ENCODE measurements at regions not wholly inside any gene's neighbourhood (a gene's known extent, or its start where the extent isn't known, plus 50 kb on each side); places are given as distances from the start of the nearest gene placed in this dataset.

- intact Hi-C loops (cut with micrococcal nuclease; ENCODE audit: unreplicated experiment) (no loop called here), in situ Hi-C loops (cut with HindIII; ENCODE audit: low pct_unique_long_range_greater_than_20kb, low sequenced_read_pairs) (no loop called here)
- BruUV-seq (replicated peaks), result no TSS peak
- Histone ChIP-seq H3K27me3 (ENCODE audit: control insufficient read depth, insufficient read depth, low read length) (peaks cover 3% of the 10 kb centered on the region; the same call in 1 of the 2 replicates), H3K9me3 (ENCODE audit: control insufficient read depth, insufficient read depth, low read depth, low read length) (no peaks in the 10 kb centered on the region), H3K27ac (ENCODE audit: low read length) (no peak overlapping the region), H3K4me3 (ENCODE audit: low read depth in 2 of 2, low read length in 2 of 2) (no peak overlapping the region), H3K4me1 (ENCODE audit: control insufficient read depth, insufficient read depth, low read length) (no peaks in the 10 kb centered on the region), H3K36me3 (ENCODE audit: control insufficient read depth, insufficient read depth, low read length) (no peaks in the 10 kb centered on the region)
- TF ChIP-seq POLR2AphosphoS5 (IDR thresholded peaks at IDR 0.05; ENCODE audit: low read depth, low read length) (no peak), SIN3A (IDR thresholded peaks at IDR 0.05; ENCODE audit: borderline replicate concordance, insufficient read depth, low read depth, low read length) (no peak), TCF7L2 (IDR thresholded peaks at IDR 0.05; ENCODE audit: low read depth, low read length) (no peak), CTCF (IDR thresholded peaks at IDR 0.05) (no peak), REST (IDR thresholded peaks at IDR 0.05; ENCODE audit: insufficient read depth in 1 of 2, low read depth in 2 of 2, low read length in 1 of 2) (no peak)
- ATAC-seq, result no peak
- DNase-seq (ENCODE audit: low read depth, low spot score), result no peak
- POLR2A ChIA-PET, result no interaction called here
- CTCF ChIA-PET, result interaction anchor here (0.5 kb wide), 1 partner anchor 295 kb away, joined by 4 read pairs; no protein-coding TSS in a partner anchor
Observed at GRCh38 chr11:46202696-46203391, 74.6 kb upstream of the CREB3L1 start.

- ChIA-PET POLR2A (no interaction called here), CTCF (no interaction called here)
- no peak overlapping the region for H3K4me3 ChIP-seq (ENCODE audit: low read depth in 2 of 2, low read length in 2 of 2)
- H3K4me1 ChIP-seq (ENCODE audit: control insufficient read depth, insufficient read depth, low read length), result no peaks in the 10 kb centered on the region
- H3K9me3 ChIP-seq (ENCODE audit: control insufficient read depth, insufficient read depth, low read depth, low read length), result no peaks in the 10 kb centered on the region
- DNase-seq (ENCODE audit: low read depth, low spot score) (no peak), ATAC-seq (no peak)
- TF ChIP-seq SIN3A (IDR thresholded peaks at IDR 0.05; ENCODE audit: borderline replicate concordance, insufficient read depth, low read depth, low read length) (no peak), POLR2AphosphoS5 (IDR thresholded peaks at IDR 0.05; ENCODE audit: low read depth, low read length) (no peak), REST (IDR thresholded peaks at IDR 0.05; ENCODE audit: insufficient read depth in 1 of 2, low read depth in 2 of 2, low read length in 1 of 2) (no peak), TCF7L2 (IDR thresholded peaks at IDR 0.05; ENCODE audit: low read depth, low read length) (no peak), CTCF (IDR thresholded peaks at IDR 0.05) (no peak)
- H3K27me3 ChIP-seq (ENCODE audit: control insufficient read depth, insufficient read depth, low read length), result peaks cover 3% of the 10 kb centered on the region; the same call in 1 of the 2 replicates
- intact Hi-C loops (cut with micrococcal nuclease; ENCODE audit: unreplicated experiment), result no loop called here
- in situ Hi-C loops (cut with HindIII; ENCODE audit: low pct_unique_long_range_greater_than_20kb, low sequenced_read_pairs), result no loop called here
- H3K27ac ChIP-seq (ENCODE audit: low read length), result no peak overlapping the region
- no TSS peak for BruUV-seq (replicated peaks)
- no peaks in the 10 kb centered on the region for H3K36me3 ChIP-seq (ENCODE audit: control insufficient read depth, insufficient read depth, low read length)
Observed at GRCh38 chr11:46202149-46202548, 75.3 kb upstream of the CREB3L1 start.
